Kidney (tissue), 13 donors: ENCODE measurements at regions not wholly inside any gene's neighbourhood (a gene's known extent, or its start where the extent isn't known, plus 50 kb on each side); places are given as distances from the start of the nearest gene placed in this dataset.

Source experiments
- DNase-seq, 5 donors: peaks; one replicate each; pipeline ENCODE4 v3.0.0-alpha.2; 2013 to 2020
- FAIRE-seq: peaks from 2 replicates; lab custom pipeline; 2012; peaks lifted over from hg19 to GRCh38; lab: Jason Lieb, UNC
- H3K27ac ChIP-seq, 2 donors: one replicate each; pipeline ENCODE4 v1.7.0; 2013; ENCODE audit warnings: low read depth in 2 of 2, low read length in 2 of 2, inconsistent platforms in 1 of 2
- H3K27me3 ChIP-seq: one replicate; pipeline ENCODE4 v1.7.1; 2013; ENCODE audit warnings: low read length, inconsistent platforms; ENCODE audit not compliant: control insufficient read depth, insufficient read depth
- H3K36me3 ChIP-seq, 3 donors: one replicate each; pipeline versions ENCODE4 v1.7.0 to v1.7.1; 2013; ENCODE audit warnings: low read length in 3 of 3, control low read depth in 1 of 3, inconsistent platforms in 1 of 3; ENCODE audit not compliant: insufficient read depth in 3 of 3, control insufficient read depth in 2 of 3
- H3K4me1 ChIP-seq, 3 donors: one replicate each; pipeline versions ENCODE4 v1.7.0 to v1.7.1; 2013; ENCODE audit warnings: low read length in 3 of 3, inconsistent platforms in 1 of 3, low read depth in 1 of 3; ENCODE audit not compliant: control insufficient read depth in 2 of 3, insufficient read depth in 2 of 3
- H3K4me3 ChIP-seq, 3 donors: one replicate each; pipeline versions ENCODE4 v1.7.0 to v1.8.1; 2013; ENCODE audit warnings: low read length in 3 of 3, control low read depth in 1 of 3, inconsistent platforms in 1 of 3
- H3K9ac ChIP-seq, 3 donors: one replicate each; pipeline versions ENCODE4 v1.7.0 to v1.7.1; 2013; ENCODE audit warnings: low read length in 3 of 3, control low read depth in 1 of 3, inconsistent platforms in 1 of 3
- H3K9me3 ChIP-seq, 3 donors: one replicate each; pipeline versions ENCODE4 v1.7.0 to v1.7.1; 2013; ENCODE audit warnings: low read length in 3 of 3, control low read depth in 1 of 3, inconsistent platforms in 1 of 3; ENCODE audit not compliant: control insufficient read depth in 2 of 3, insufficient read depth in 1 of 3
- CTCF ChIP-seq: IDR thresholded peaks from 3 replicates; pipeline ENCODE4 v1.5.1; 2012; ENCODE audit warnings: mild to moderate bottlenecking, moderate library complexity, borderline replicate concordance; ENCODE audit not compliant: insufficient read depth; ENCODE audit errors: extremely low read depth
- intact Hi-C: fragments of 100-400 bp; cut with DNase I; formaldehyde crosslinking; loops from one replicate; pipeline ENCODE4 v1.11.1; 2022
- donor health status: control.
- donor health status: control.
- donor health status: control.
- donor health status: control.
- donor health status: control.
- donor health status: DM: yes; HTN: yes; CAD: no.
- donor health status: Normal renal cell carcinoma (clear cell type).

GRCh38 chr5:99817796-99818195, 717.4 kb upstream of the FAM174A start:
- Histone ChIP-seq H3K27ac (no peak overlapping the region), H3K4me3 (no peak overlapping the region), H3K27me3 (no peaks in the 10 kb centered on the region), H3K36me3 (no peaks in the 10 kb centered on the region), H3K9me3 (no peaks in the 10 kb centered on the region), H3K4me1 (no peaks in the 10 kb centered on the region), H3K9ac (no peak overlapping the region)
- TF ChIP-seq CTCF: no peak
- intact Hi-C loops: no loop called here
- FAIRE-seq (no peak), DNase-seq (no peak)

- H3K4me3 ChIP-seq: no peak overlapping the region
- no peaks in the 10 kb centered on the region for H3K36me3 ChIP-seq
- no peak overlapping the region for H3K27ac ChIP-seq
- TF ChIP-seq CTCF: no peak
- no peak for FAIRE-seq
- intact Hi-C loops: no loop called here
- H3K27me3 ChIP-seq: no peaks in the 10 kb centered on the region
- H3K4me1 ChIP-seq: no peaks in the 10 kb centered on the region
- DNase-seq: no peak
- H3K9me3 ChIP-seq: no peaks in the 10 kb centered on the region
- H3K9ac ChIP-seq: no peak overlapping the region
Observed at GRCh38 chr5:99814321-99815063, 720.7 kb upstream of the FAM174A start.

GRCh38 chr5:99808657-99809230, 726.4 kb upstream of the FAM174A start:
- no peaks in the 10 kb centered on the region for H3K9me3 ChIP-seq
- no peaks in the 10 kb centered on the region for H3K4me1 ChIP-seq
- no peak overlapping the region for H3K4me3 ChIP-seq
- intact Hi-C loops: no loop called here
- DNase-seq (no peak), FAIRE-seq (no peak)
- no peak overlapping the region for H3K9ac ChIP-seq
- TF ChIP-seq CTCF: no peak
- H3K36me3 ChIP-seq: no peaks in the 10 kb centered on the region
- no peak overlapping the region for H3K27ac ChIP-seq
- no peaks in the 10 kb centered on the region for H3K27me3 ChIP-seq
